ENCODE measurements at regions not wholly inside any gene's neighbourhood (a gene's known extent, or its start where the extent isn't known, plus 50 kb on each side); places are given as distances from the start of the nearest gene placed in this dataset.
"Not testable (repeated sequence)": the region's sequence is repeated elsewhere in the genome, so short reads cannot be mapped to it uniquely, and the experiment has no call there.

GRCh38 chr17:33567223-33567622, 274.1 kb upstream of the ASIC2 start:
- DNase-seq (ENCODE audit: low read depth), result no peak

GRCh38 chr17:33572615-33573014, 279.5 kb upstream of the ASIC2 start:
- no peak for DNase-seq (ENCODE audit: low read depth)

GRCh38 chr17:33574942-33575445, 281.9 kb upstream of the ASIC2 start:
- no peak for DNase-seq (ENCODE audit: low read depth)

DNA sequence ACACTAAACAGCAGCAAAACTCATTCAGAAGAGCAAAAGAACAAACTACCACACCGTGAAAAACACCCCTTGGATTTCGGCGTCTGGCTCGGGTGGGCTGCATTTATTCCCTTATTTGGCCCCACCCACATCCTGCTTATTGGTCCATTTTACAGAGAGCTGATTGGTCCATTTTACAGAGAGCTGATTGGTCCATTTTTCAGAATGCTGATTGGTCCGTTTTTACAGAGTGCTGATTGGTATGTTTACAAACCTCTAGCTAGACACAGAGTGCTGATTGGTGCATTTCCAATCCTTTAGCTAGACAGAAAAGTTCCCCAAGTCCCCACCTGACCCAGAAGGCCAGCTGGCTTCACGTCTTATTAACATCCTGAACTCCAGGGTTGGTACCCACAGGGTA, 286.6 kb upstream of the ASIC2 start:
- not testable (repeated sequence) for DNase-seq (ENCODE audit: low read depth)

GRCh38 chr17:33580215-33580614, 287.1 kb upstream of the ASIC2 start:
- DNase-seq (ENCODE audit: low read depth), result no peak

- no peak for DNase-seq (ENCODE audit: low read depth)
Observed at GRCh38 chr17:33582661-33583060, 289.6 kb upstream of the ASIC2 start.

DNA sequence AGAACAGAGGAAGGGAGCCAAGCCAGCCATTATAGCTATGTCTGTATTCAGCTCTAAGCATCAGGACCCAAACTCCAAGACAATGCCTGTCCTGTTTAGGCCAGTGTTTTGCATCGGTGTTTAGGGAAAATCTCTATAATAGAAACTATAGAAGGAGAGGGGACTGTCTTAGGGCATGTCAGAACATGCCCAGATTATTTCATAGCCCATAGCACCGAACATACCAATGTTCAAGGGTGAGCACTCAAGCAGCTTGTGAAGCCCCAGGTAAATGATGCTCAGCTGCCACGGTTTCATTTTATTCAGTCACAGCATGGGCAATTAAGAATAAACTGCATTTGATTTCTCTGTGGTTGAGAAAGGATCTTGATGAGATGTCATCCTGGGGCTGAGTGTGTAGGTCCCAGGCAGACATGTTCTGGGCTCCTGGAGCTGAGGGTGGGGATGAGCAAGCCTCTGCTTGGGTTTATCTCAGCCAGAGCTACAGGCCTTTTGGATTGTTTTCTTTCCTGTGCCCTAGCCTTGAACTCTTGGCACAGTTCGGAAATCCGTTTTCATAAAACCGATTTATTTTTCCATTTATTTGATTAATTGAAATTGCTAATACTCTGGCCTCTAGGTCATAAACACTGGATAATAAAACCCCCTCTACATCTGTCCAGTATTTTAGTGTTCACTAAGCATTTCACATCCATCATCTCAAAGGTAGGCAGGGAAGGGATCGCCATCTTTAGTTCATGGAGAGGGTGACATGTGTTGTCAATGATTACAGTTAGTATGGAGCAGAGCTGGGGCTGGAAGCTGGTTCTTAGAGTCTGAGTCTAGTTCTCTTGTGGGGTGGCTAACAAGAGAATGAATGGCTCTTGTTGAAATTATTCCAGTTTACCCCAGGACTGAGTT, 290.7 kb upstream of the ASIC2 start:
- no peak for DNase-seq (ENCODE audit: low read depth)

DNA sequence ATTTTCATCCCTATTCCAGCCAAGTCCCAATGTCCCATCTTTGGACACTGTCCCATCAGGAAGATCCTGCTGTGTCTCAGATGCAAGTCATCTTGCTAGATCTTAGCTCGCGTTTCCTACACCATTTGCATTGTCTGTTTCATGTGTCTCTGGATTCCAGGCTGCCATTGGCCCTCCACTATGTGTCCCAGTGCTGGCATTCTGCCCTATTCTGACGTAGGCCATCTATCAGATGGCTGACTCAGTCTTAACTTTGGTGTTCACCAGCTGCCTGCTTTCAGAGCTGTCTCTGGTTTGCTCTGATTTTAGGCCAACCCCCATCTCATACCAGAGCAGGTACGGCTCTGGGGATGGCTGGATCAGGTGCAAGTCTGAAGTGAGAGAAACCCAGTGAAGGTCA, 300.9 kb upstream of the ASIC2 start:
- DNase-seq (ENCODE audit: low read depth), result no peak

DNA sequence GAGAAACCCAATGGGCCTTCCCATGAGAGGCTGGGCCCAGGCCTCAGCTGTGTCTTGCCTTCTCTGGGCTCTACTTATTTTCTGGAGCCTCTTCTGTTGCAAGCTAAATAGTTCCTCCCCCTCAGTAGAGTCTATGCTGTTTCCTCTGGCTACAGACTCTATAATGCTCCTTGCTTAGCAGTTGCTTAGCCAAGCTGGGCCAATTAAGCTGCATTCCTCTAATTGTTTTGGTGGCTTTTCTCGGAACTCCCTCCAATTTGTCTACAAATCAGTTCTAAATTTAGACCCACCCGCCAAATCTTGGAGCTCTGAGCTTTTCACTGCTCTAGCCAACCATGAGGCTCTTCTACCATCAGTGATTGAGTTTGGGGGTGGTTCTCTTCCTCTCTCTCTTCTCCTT, 302.7 kb upstream of the ASIC2 start:
- DNase-seq (ENCODE audit: low read depth), result no peak

GRCh38 chr17:33596899-33597298, 303.8 kb upstream of the ASIC2 start:
- DNase-seq (ENCODE audit: low read depth), result no peak

- no peak for DNase-seq (ENCODE audit: low read depth)
Observed at GRCh38 chr17:33598797-33599196, 305.7 kb upstream of the ASIC2 start.

GRCh38 chr17:33602981-33603380, 309.9 kb upstream of the ASIC2 start:
- DNase-seq (ENCODE audit: low read depth), result no peak

DNA sequence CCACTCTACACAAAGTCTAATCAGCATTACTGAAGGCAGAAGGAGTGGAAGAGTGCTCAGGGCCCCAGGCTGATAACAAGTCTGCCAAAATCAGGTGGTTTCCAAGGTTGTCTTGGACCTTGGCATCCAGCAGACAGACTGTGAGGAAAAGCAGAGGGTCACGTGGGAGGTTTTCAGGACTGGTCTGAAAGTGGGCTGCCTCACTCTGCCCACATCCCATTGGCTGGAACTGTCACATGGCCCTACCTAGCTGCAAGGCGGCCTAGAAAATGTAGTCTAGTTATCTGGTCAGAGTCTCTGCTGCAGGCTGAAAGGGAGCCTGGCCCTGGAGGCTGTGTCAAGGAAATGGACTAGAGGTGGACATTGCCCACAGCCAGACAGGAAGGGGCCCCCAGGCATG, 310.7 kb upstream of the ASIC2 start:
- DNase-seq (ENCODE audit: low read depth), result no peak

- no peak for DNase-seq (ENCODE audit: low read depth)
Observed at GRCh38 chr17:33611532-33611931, 318.4 kb upstream of the ASIC2 start.

DNA sequence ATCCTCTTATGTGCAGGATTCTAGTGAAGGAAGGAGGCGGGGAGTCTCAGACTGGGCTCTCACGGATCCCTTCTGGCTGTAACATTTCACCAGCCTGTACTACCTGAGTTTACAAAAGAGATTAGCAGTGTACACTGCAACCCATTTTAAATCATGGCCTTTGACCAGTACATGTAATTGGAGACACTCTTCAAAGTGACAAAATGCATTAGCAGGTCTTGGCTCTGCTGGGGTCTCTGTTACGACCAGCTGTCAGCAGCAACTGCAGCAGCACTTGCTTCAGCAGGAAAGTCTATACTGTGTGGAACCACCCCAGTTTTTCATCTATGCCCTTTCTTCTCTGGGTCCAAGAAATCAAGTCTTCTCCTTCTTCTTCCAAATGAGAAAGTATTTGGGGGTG, 322.8 kb upstream of the ASIC2 start:
- no peak for DNase-seq (ENCODE audit: low read depth)

- DNase-seq (ENCODE audit: low read depth), result no peak
Observed at GRCh38 chr17:33623841-33624240, 330.7 kb upstream of the ASIC2 start.

DNA sequence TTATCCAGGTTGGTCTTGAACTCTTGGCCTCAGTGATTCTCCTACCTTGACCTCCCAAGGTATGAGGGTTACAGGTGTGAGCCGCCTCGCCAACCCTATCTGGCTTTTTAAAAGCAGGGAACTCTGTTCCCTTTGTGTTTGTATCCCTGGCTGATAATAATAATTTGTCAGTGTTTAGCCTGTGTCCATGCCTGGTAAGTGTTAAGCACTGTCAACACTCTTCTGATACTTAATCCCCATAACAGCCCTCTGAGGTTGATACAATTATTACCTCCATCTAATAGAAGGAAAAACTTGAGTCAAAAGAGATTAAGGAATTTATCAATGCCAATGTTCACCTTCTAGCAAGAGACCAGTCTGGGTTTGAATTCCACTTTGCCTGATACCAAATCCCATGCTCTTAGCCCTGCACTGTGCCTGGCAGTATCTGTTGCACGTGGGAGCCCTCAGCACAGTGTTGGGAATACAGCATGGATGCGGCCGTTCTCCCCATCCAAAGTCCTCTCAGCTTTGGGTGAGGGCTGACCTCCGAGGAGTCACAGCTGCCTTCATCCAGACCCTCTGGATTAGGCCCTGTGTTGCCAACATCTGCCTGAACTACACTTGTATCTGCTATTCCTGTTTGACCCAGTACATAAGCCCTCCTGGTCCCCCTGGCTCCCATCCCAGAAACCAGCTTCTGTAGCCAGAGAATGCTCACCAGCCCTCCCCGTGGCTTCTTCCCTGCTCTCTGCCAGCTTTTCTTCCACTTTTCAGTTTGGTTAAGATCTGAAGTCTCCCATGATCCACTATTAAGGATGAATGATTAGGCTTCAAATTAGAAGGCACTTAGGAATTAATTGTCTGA, 335.6 kb upstream of the ASIC2 start:
- no peak for DNase-seq (ENCODE audit: low read depth)

- no peak for DNase-seq (ENCODE audit: low read depth)
Observed at GRCh38 chr17:33633446-33633845, 340.4 kb upstream of the ASIC2 start.

DNA sequence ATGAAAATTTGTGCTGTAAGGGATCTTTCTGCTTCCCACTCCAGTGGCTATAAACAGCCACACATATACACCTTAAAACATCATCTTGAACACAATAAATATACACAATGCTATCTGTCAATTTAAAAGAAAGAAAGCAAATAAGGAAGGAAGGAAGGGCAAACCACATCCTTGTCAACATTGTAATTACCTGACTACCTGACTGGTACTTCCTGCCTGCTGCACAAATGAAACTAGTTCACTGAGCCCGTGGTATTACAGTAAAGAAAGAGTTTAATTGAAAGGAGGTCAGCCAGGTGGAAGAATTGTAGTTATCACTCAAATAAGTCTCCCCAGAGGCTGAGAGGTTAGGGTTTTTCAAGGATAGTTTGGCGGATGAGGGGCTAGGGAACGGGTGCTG, 344.4 kb upstream of the ASIC2 start:
- DNase-seq (ENCODE audit: low read depth), result no peak

GRCh38 chr17:33639103-33639880, 346.2 kb upstream of the ASIC2 start:
- no peak for DNase-seq (ENCODE audit: low read depth)

GRCh38 chr17:33640629-33641028, 347.5 kb upstream of the ASIC2 start:
- no peak for DNase-seq (ENCODE audit: low read depth)

DNA sequence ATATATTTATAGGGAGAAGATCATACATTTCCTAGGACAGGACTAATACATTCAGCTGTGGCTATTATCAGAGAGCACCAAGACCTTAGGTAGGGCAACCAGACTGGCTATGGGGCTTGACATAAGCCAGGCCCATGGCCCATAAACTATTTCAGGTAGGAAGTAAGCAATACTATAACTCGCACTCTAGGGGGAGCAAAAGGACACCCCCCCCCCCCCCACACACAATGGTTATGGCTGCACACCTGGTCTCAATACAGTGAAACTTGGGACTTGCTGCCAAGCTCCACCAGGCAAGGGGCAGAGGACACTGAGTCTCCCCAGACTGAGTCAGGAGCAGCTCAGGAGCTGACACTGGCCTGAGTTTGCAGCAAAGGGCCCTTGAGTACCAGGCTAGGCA, 348.9 kb upstream of the ASIC2 start:
- no peak for DNase-seq (ENCODE audit: low read depth)

All from stimulated activated CD8-positive, alpha-beta memory T cell treated with anti-CD3 and anti-CD28 coated beads, Interleukin-15, amount 100 ng/mL, for 1 hour (primary cell).